HEK293 (cell line): ENCODE measurements at regions not wholly inside any gene's neighbourhood (a gene's known extent, or its start where the extent isn't known, plus 50 kb on each side); places are given as distances from the start of the nearest gene placed in this dataset.

Experiments
- CTCF ChIA-PET: fragments of 350-600 bp; formaldehyde crosslinking; extraction: SDS; loops from one replicate; lab custom pipeline; 2021; ENCODE audit warnings: antibody characterized with exemption; lab: Yijun Ruan, JAX
- POLR2A ChIA-PET: fragments of 300-600 bp; formaldehyde crosslinking; extraction: SDS; loops from one replicate; lab custom pipeline; 2020; ENCODE audit warnings: antibody characterized with exemption, inconsistent platforms; lab: Yijun Ruan, JAX
- H3K27ac ChIP-seq: fragments of 200-500 bp; sonication (Bioruptor generic); 2 replicates; pipeline ENCODE4 v1.5.1; 2014; ENCODE audit warnings: low read depth, low read length, control low read depth, inconsistent platforms; ENCODE audit errors: extremely low read depth
- H3K36me3 ChIP-seq, 2 experiments: fragments of 200-500 bp in 1 of 2; sonication (Bioruptor generic) in 1 of 2; 1 replicate in 1 of 2; 2 replicates in 1 of 2; pipeline ENCODE4 v1.5.1; 2014 to 2017; ENCODE audit warnings: inconsistent platforms in 2 of 2, low read length in 2 of 2; ENCODE audit not compliant: control insufficient read depth in 2 of 2, insufficient read depth in 1 of 2
- H3K4me1 ChIP-seq: fragments of 200-500 bp; sonication (Bioruptor generic); 2 replicates; pipeline ENCODE4 v1.5.1; 2014; ENCODE audit warnings: mild to moderate bottlenecking, low read length, inconsistent platforms; ENCODE audit not compliant: control insufficient read depth, insufficient read depth
- H3K4me3 ChIP-seq: 2 replicates; pipeline ENCODE4 v1.5.1; 2011; ENCODE audit warnings: low read depth, mild to moderate bottlenecking, control low read depth, low read length, moderate library complexity
- H3K9me3 ChIP-seq: fragments of 200-500 bp; sonication (Bioruptor generic); 2 replicates; pipeline ENCODE4 v1.5.1; 2014; ENCODE audit warnings: low read depth, low read length, inconsistent platforms; ENCODE audit not compliant: control insufficient read depth, insufficient read depth
- GLIS1 ChIP-seq: fragments of 450-650 bp; formaldehyde crosslinking; IDR thresholded peaks from 2 replicates; pipeline ENCODE4 v1.5.1; 2016; ENCODE audit warnings: missing biosample characterization, missing genetic modification characterization
- GLIS2 ChIP-seq: fragments of 450-650 bp; formaldehyde crosslinking; IDR thresholded peaks from 2 replicates; pipeline ENCODE4 v1.5.1; 2016; ENCODE audit warnings: missing biosample characterization, missing genetic modification characterization
- MYNN ChIP-seq: fragments of 450-650 bp; formaldehyde crosslinking; IDR thresholded peaks from 2 replicates; pipeline ENCODE4 v1.5.1; 2016; ENCODE audit warnings: missing biosample characterization, missing genetic modification characterization, borderline replicate concordance
- PRDM1 ChIP-seq: fragments of 450-650 bp; formaldehyde crosslinking; IDR thresholded peaks from 2 replicates; pipeline ENCODE4; 2016; ENCODE audit warnings: missing biosample characterization, missing genetic modification characterization
- PRDM10 ChIP-seq: fragments of 450-650 bp; formaldehyde crosslinking; IDR thresholded peaks from 2 replicates; pipeline ENCODE4 v1.5.1; 2016; ENCODE audit warnings: missing biosample characterization, missing genetic modification characterization
- SETDB1 ChIP-seq: IDR thresholded peaks from one replicate; pipeline ENCODE4 v1.6.1; 2017; ENCODE audit warnings: mild to moderate bottlenecking, low read length, moderate library complexity, mixed read lengths; ENCODE audit not compliant: insufficient read length
- SP7 ChIP-seq: fragments of 450-650 bp; formaldehyde crosslinking; IDR thresholded peaks from 2 replicates; pipeline ENCODE4 v1.5.1; 2016; ENCODE audit warnings: missing biosample characterization, missing genetic modification characterization
- YY2 ChIP-seq: fragments of 450-650 bp; formaldehyde crosslinking; IDR thresholded peaks from 2 replicates; pipeline ENCODE4 v1.5.1; 2016; ENCODE audit warnings: missing biosample characterization, missing genetic modification characterization
- ZBTB17 ChIP-seq: fragments of 450-650 bp; formaldehyde crosslinking; IDR thresholded peaks from 2 replicates; pipeline ENCODE4 v1.5.1; 2016; ENCODE audit warnings: missing biosample characterization, missing genetic modification characterization
- ZEB2 ChIP-seq: fragments of 450-650 bp; formaldehyde crosslinking; IDR thresholded peaks from 2 replicates; pipeline ENCODE4 v1.5.1; 2016; ENCODE audit warnings: missing biosample characterization, missing genetic modification characterization
- ZNF146 ChIP-seq: fragments of 450-650 bp; formaldehyde crosslinking; IDR thresholded peaks from 2 replicates; pipeline ENCODE4 v1.5.1; 2016; ENCODE audit warnings: missing biosample characterization, missing genetic modification characterization
- ZNF514 ChIP-seq: fragments of 450-650 bp; formaldehyde crosslinking; IDR thresholded peaks from 2 replicates; pipeline ENCODE4 v1.5.1; 2016; ENCODE audit warnings: missing biosample characterization, missing genetic modification characterization
- ZNF561 ChIP-seq: fragments of 450-650 bp; IDR thresholded peaks from 2 replicates; pipeline ENCODE4 v1.5.1; 2018; ENCODE audit warnings: missing biosample characterization, missing genetic modification characterization, borderline replicate concordance
- ZNF670 ChIP-seq: fragments of 450-650 bp; formaldehyde crosslinking; IDR thresholded peaks from 2 replicates; pipeline ENCODE4 v1.5.1; 2016; ENCODE audit warnings: missing biosample characterization, missing genetic modification characterization, low read depth
- ZNF704 ChIP-seq: fragments of 450-650 bp; formaldehyde crosslinking; IDR thresholded peaks from 2 replicates; pipeline ENCODE4 v1.5.1; 2016; ENCODE audit warnings: missing biosample characterization, missing genetic modification characterization
- ZSCAN16 ChIP-seq: fragments of 450-650 bp; formaldehyde crosslinking; IDR thresholded peaks from 2 replicates; pipeline ENCODE4 v1.5.1; 2016; ENCODE audit warnings: missing biosample characterization, missing genetic modification characterization
- TF ChIP-seq, protein P1 (sequence below): fragments of 450-650 bp; formaldehyde crosslinking; optimal IDR thresholded peaks from 2 replicates; pipeline ENCODE3; 2016; ENCODE audit warnings: missing biosample characterization, mild to moderate bottlenecking, missing genetic modification characterization
- TF ChIP-seq, protein P2 (sequence below): fragments of 450-650 bp; formaldehyde crosslinking; IDR thresholded peaks from 2 replicates; pipeline ENCODE4 v1.5.1; 2017; ENCODE audit warnings: missing biosample characterization, mild to moderate bottlenecking, missing genetic modification characterization, moderate library complexity
- TF ChIP-seq, protein P3 (sequence below): fragments of 450-650 bp; formaldehyde crosslinking; IDR thresholded peaks from 2 replicates; pipeline ENCODE4 v1.5.1; 2017; ENCODE audit warnings: missing biosample characterization, missing genetic modification characterization

DNA sequence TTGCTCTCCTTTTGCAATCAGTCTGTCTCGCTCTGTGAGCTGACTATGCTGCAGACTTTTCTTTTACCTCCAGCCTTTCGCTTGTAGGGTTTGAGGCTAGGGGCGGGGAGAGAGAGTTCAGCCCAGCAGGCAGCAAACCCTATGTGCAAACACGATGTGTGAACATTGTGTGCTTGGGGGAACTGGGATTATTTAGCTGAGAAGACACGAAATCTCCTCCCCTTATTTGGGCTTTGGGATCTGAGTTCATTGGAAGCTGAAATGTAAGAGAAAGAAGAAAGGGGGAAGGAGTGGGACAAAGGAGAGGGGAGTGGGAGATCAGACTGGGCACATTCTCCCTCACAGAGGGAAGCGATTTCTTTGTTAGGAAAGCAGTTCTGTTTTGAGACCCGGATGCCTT is 189.6 kb upstream of the TNP1 start:
- no peak overlapping the region for H3K4me3 ChIP-seq
- no peak overlapping the region for H3K27ac ChIP-seq
- no peaks in the 10 kb centered on the region for H3K36me3 ChIP-seq
- TF ChIP-seq, protein P1, sequence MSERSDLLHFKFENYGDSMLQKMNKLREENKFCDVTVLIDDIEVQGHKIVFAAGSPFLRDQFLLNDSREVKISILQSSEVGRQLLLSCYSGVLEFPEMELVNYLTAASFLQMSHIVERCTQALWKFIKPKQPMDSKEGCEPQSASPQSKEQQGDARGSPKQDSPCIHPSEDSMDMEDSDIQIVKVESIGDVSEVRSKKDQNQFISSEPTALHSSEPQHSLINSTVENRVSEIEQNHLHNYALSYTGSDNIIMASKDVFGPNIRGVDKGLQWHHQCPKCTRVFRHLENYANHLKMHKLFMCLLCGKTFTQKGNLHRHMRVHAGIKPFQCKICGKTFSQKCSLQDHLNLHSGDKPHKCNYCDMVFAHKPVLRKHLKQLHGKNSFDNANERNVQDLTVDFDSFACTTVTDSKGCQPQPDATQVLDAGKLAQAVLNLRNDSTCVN (tag by site-specific recombination): no peak
- no peak for TF ChIP-seq ZBTB17 (tag by site-specific recombination)
- TF ChIP-seq ZSCAN16 (tag by site-specific recombination): no peak
- TF ChIP-seq, protein P2, sequence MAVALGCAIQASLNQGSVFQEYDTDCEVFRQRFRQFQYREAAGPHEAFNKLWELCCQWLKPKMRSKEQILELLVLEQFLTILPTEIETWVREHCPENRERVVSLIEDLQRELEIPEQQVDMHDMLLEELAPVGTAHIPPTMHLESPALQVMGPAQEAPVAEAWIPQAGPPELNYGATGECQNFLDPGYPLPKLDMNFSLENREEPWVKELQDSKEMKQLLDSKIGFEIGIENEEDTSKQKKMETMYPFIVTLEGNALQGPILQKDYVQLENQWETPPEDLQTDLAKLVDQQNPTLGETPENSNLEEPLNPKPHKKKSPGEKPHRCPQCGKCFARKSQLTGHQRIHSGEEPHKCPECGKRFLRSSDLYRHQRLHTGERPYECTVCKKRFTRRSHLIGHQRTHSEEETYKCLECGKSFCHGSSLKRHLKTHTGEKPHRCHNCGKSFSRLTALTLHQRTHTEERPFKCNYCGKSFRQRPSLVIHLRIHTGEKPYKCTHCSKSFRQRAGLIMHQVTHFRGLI (tag by site-specific recombination): no peak
- TF ChIP-seq ZNF146 (tag by site-specific recombination): no peak
- TF ChIP-seq, protein P3, sequence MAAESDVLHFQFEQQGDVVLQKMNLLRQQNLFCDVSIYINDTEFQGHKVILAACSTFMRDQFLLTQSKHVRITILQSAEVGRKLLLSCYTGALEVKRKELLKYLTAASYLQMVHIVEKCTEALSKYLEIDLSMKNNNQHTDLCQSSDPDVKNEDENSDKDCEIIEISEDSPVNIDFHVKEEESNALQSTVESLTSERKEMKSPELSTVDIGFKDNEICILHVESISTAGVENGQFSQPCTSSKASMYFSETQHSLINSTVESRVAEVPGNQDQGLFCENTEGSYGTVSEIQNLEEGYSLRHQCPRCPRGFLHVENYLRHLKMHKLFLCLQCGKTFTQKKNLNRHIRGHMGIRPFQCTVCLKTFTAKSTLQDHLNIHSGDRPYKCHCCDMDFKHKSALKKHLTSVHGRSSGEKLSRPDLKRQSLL: no peak
- TF ChIP-seq ZNF670 (tag by site-specific recombination): no peak
- TF ChIP-seq YY2 (tag by site-specific recombination): no peak
- no peak for TF ChIP-seq PRDM10 (tag by site-specific recombination)
- TF ChIP-seq ZEB2 (tag by site-specific recombination): no peak
- no peak for TF ChIP-seq PRDM1 (tag by site-specific recombination)
- TF ChIP-seq SETDB1: no peak
- no peak for TF ChIP-seq SP7
- no peak for TF ChIP-seq MYNN (tag by site-specific recombination)
- no peak for TF ChIP-seq ZNF561 (tag by site-specific recombination)
- no peak for TF ChIP-seq ZNF514 (tag by site-specific recombination)
- no peak for TF ChIP-seq GLIS1
- no peak for TF ChIP-seq GLIS2
- TF ChIP-seq ZNF704 (tag by site-specific recombination): no peak
- H3K4me1 ChIP-seq: peaks cover 3% of the 10 kb centered on the region; the same call in 1 of the 2 replicates
- ChIA-PET POLR2A (interaction anchor here (0.6 kb wide), 1 partner anchor 637 kb away, joined by 3 read pairs; the partner anchor contains the start of gene SMARCAL1), CTCF (interaction anchor here (0.7 kb wide), 1 partner anchor 73 kb away, joined by 3 read pairs; no protein-coding TSS in a partner anchor)
- H3K9me3 ChIP-seq: no peaks in the 10 kb centered on the region
